H1 (cell line): ENCODE measurements at regions not wholly inside any gene's neighbourhood (a gene's known extent, or its start where the extent isn't known, plus 50 kb on each side); places are given as distances from the start of the nearest gene placed in this dataset.
"Not testable (repeated sequence)": the region's sequence is repeated elsewhere in the genome, so short reads cannot be mapped to it uniquely, and the experiment has no call there.

Source experiments
- CTCF ChIA-PET: fragments of 300-600 bp; sonication (Branson Sonifier 250); formaldehyde crosslinking; loops from one replicate; lab custom pipeline; 2021; ENCODE audit not compliant: partially characterized antibody; lab: Charles Lee
- POLR2A ChIA-PET: fragments of 300-600 bp; sonication (Branson Sonifier 250); formaldehyde crosslinking; loops from one replicate; lab custom pipeline; 2021; ENCODE audit warnings: inconsistent platforms; ENCODE audit not compliant: partially characterized antibody; lab: Charles Lee
- DNase-seq, 2 experiments: peaks; one replicate each; pipeline versions ENCODE4 v3.0.0 to v3.0.0-alpha.2; 2010 to 2022; ENCODE audit warnings: low spot score in 2 of 2, low read depth in 1 of 2, mixed read lengths in 1 of 2
- FAIRE-seq: peaks from 2 replicates; lab custom pipeline; 2011; peaks lifted over from hg19 to GRCh38; lab: Jason Lieb, UNC
- H2AFZ ChIP-seq: 2 replicates; pipeline ENCODE4 v1.8.1; 2012; ENCODE audit warnings: low read length, inconsistent platforms
- H2AK5ac ChIP-seq: 2 replicates; pipeline ENCODE4 v1.6.1; 2013; ENCODE audit warnings: low read depth, low read length
- H2BK120ac ChIP-seq: replicated peaks from 2 replicates; pipeline ENCODE3; 2013; ENCODE audit warnings: low read depth, low read length, inconsistent platforms
- H2BK12ac ChIP-seq: 2 replicates; pipeline ENCODE4 v1.6.1; 2013; ENCODE audit warnings: low read depth, low read length
- H2BK15ac ChIP-seq: 2 replicates; pipeline ENCODE4 v1.6.1; 2013; ENCODE audit warnings: low read length
- H2BK20ac ChIP-seq: 2 replicates; pipeline ENCODE4 v1.6.1; 2013; ENCODE audit warnings: low read length
- H2BK5ac ChIP-seq: 2 replicates; pipeline ENCODE4 v1.6.1; 2013; ENCODE audit warnings: low read depth, low read length
- H3K14ac ChIP-seq: 2 replicates; pipeline ENCODE4 v1.6.1; 2013; ENCODE audit warnings: inconsistent platforms; ENCODE audit not compliant: insufficient read length
- H3K18ac ChIP-seq: 2 replicates; pipeline ENCODE4 v1.6.1; 2013; ENCODE audit warnings: low read length; ENCODE audit errors: extremely low read depth
- H3K23ac ChIP-seq: 2 replicates; pipeline ENCODE4 v1.6.1; 2013; ENCODE audit warnings: inconsistent platforms; ENCODE audit not compliant: insufficient read length
- H3K23me2 ChIP-seq: 2 replicates; pipeline ENCODE4 v1.6.1; 2013; ENCODE audit warnings: low read depth, low read length
- H3K27ac ChIP-seq: 2 replicates; pipeline ENCODE4 v1.6.1; 2011; ENCODE audit warnings: low read depth, low read length, inconsistent platforms
- H3K27me3 ChIP-seq, 4 experiments: replicated peaks in 1 of 4; 1 replicate in 1 of 4; 2 replicates in 3 of 4; pipeline versions ENCODE4 v1.6.1 to v1.8.1; 2011 to 2013; ENCODE audit warnings: low read length in 3 of 4, mild to moderate bottlenecking in 3 of 4, inconsistent platforms in 2 of 4, mixed read lengths in 2 of 4, moderate library complexity in 1 of 4; ENCODE audit not compliant: control insufficient read depth in 3 of 4, insufficient read depth in 3 of 4; ENCODE audit errors: extremely low read depth in 1 of 4
- H3K36me3 ChIP-seq, 4 experiments: 2 replicates each; pipeline versions ENCODE4 v1.6.1 to v1.8.1; 2011 to 2013; ENCODE audit warnings: mild to moderate bottlenecking in 4 of 4, low read length in 3 of 4, moderate library complexity in 2 of 4, control low read depth in 1 of 4, inconsistent platforms in 1 of 4; ENCODE audit not compliant: insufficient read depth in 4 of 4, control insufficient read depth in 2 of 4
- H3K4ac ChIP-seq: replicated peaks from 2 replicates; pipeline ENCODE3; 2013; ENCODE audit warnings: low read length, low read depth, mixed read lengths, inconsistent platforms; ENCODE audit not compliant: insufficient read length
- H3K4me1 ChIP-seq, 4 experiments: replicated peaks in 1 of 4; 1 replicate in 1 of 4; 2 replicates in 3 of 4; pipeline versions ENCODE4 v1.6.1 to v1.8.1; 2011 to 2013; ENCODE audit warnings: low read length in 3 of 4, inconsistent platforms in 2 of 4, mixed read lengths in 1 of 4; ENCODE audit not compliant: insufficient read depth in 4 of 4, control insufficient read depth in 3 of 4
- H3K4me2 ChIP-seq, 2 experiments: 2 replicates each; pipeline versions ENCODE4 v1.6.1 to v1.8.1; 2011 to 2013; ENCODE audit warnings: low read depth in 2 of 2, low read length in 2 of 2, control low read depth in 1 of 2, inconsistent platforms in 1 of 2, mild to moderate bottlenecking in 1 of 2; ENCODE audit not compliant: insufficient read depth in 1 of 2
- H3K4me3 ChIP-seq, 4 experiments: fragments of 200-600, 300-600 bp in 1 of 4; sonication (generic), shearing (Covaris generic), sonication (Bioruptor Twin) in 1 of 4; 2 replicates each; pipeline versions ENCODE4 v1.5.1 to v1.8.1; 2011 to 2016; ENCODE audit warnings: low read length in 4 of 4, low read depth in 3 of 4, control low read depth in 2 of 4, inconsistent platforms in 2 of 4, mild to moderate bottlenecking in 2 of 4, mixed read lengths in 1 of 4, moderate library complexity in 1 of 4; ENCODE audit not compliant: insufficient read depth in 2 of 4; ENCODE audit errors: extremely low read depth in 1 of 4
- H3K56ac ChIP-seq: replicated peaks from 2 replicates; pipeline ENCODE3; 2013; ENCODE audit warnings: low read depth, mild to moderate bottlenecking, mixed read lengths, low read length, inconsistent platforms; ENCODE audit not compliant: insufficient read length
- H3K79me1 ChIP-seq: 2 replicates; pipeline ENCODE4 v1.6.1; 2013; ENCODE audit warnings: low read depth, low read length, control low read depth
- H3K79me2 ChIP-seq, 2 experiments: 2 replicates each; pipeline versions ENCODE4 v1.6.1 to v1.8.1; 2012 to 2013; ENCODE audit warnings: low read length in 2 of 2, mild to moderate bottlenecking in 2 of 2, inconsistent platforms in 1 of 2; ENCODE audit not compliant: insufficient read depth in 2 of 2, control insufficient read depth in 1 of 2
- H3K9ac ChIP-seq, 4 experiments: replicated peaks in 1 of 4; 1 replicate in 1 of 4; 2 replicates in 3 of 4; pipeline versions ENCODE4 v1.6.1 to v1.8.1; 2011 to 2013; ENCODE audit warnings: low read depth in 3 of 4, low read length in 3 of 4, control low read depth in 2 of 4, mild to moderate bottlenecking in 2 of 4, moderate library complexity in 2 of 4, inconsistent platforms in 1 of 4; ENCODE audit errors: extremely low read depth in 1 of 4
- H3K9me3 ChIP-seq, 2 experiments: 2 replicates each; pipeline versions ENCODE4 v1.6.1 to v1.8.1; 2012 to 2013; ENCODE audit warnings: mild to moderate bottlenecking in 2 of 2, moderate library complexity in 2 of 2, control low read depth in 1 of 2, inconsistent platforms in 1 of 2, low read depth in 1 of 2, low read length in 1 of 2, mixed read lengths in 1 of 2; ENCODE audit not compliant: insufficient read depth in 2 of 2
- H4K20me1 ChIP-seq, 2 experiments: replicated peaks in 1 of 2; 2 replicates each; pipeline versions ENCODE3 to v1.8.1; 2011 to 2013; ENCODE audit warnings: inconsistent platforms in 2 of 2, low read length in 2 of 2, mild to moderate bottlenecking in 1 of 2; ENCODE audit not compliant: insufficient read depth in 2 of 2, control insufficient read depth in 1 of 2
- H4K5ac ChIP-seq: 2 replicates; pipeline ENCODE4 v1.6.1; 2013; ENCODE audit warnings: low read length, low read depth, mixed read lengths, inconsistent platforms; ENCODE audit not compliant: insufficient read length
- H4K8ac ChIP-seq: 2 replicates; pipeline ENCODE4 v1.8.0; 2013; ENCODE audit warnings: mild to moderate bottlenecking, moderate library complexity, low read length, inconsistent platforms; ENCODE audit not compliant: insufficient read depth; ENCODE audit errors: extremely low read depth
- H4K91ac ChIP-seq: replicated peaks from 2 replicates; pipeline ENCODE3; 2013; ENCODE audit warnings: low read length, mixed read lengths, inconsistent platforms; ENCODE audit not compliant: insufficient read length
- WGBS, 2 experiments: shearing (Covaris generic) in 1 of 2; methylation state at CpG; one replicate each; pipeline versions ENCODE4 v1.1.6 to v1.1.7; 2013 to 2015; ENCODE audit warnings: low lambda C conversion rate in 2 of 2, mixed read lengths in 2 of 2, inconsistent platforms in 1 of 2, low coverage in 1 of 2, missing lambda C conversion rate in 1 of 2; ENCODE audit not compliant: insufficient replicate concordance in 2 of 2, insufficient coverage in 1 of 2, insufficient read length in 1 of 2; ENCODE audit errors: extremely low coverage in 1 of 2, missing lambda C conversion rate in 1 of 2; 5-methylcytosine and 5-hydroxymethylcytosine counted together

- H4K20me1 ChIP-seq, FAIRE-seq, H2BK20ac ChIP-seq, H3K18ac ChIP-seq, H2BK5ac ChIP-seq, H3K4me2 ChIP-seq, H4K5ac ChIP-seq, H2BK12ac ChIP-seq, H2BK120ac ChIP-seq, H3K23me2 ChIP-seq, H4K91ac ChIP-seq, H3K9ac ChIP-seq, H3K4ac ChIP-seq, H2BK15ac ChIP-seq, H3K23ac ChIP-seq, H3K27me3 ChIP-seq, H3K79me2 ChIP-seq, CTCF ChIA-PET, H3K14ac ChIP-seq, DNase-seq, H3K56ac ChIP-seq, H3K4me3 ChIP-seq, H3K9me3 ChIP-seq, H2AK5ac ChIP-seq, H2AFZ ChIP-seq, H3K4me1 ChIP-seq, H3K27ac ChIP-seq, H3K79me1 ChIP-seq, POLR2A ChIA-PET, H3K36me3 ChIP-seq, H4K8ac ChIP-seq: not testable (repeated sequence)
- WGBS, 2 experiments, result 100% methylated on average over 1 of the region's 1 CpG; no CpG with 5 or more reads in 1 of the 2 experiments
Observed at GRCh38 chr9:39474499-39474898, 119.0 kb downstream of the SPATA31A1 start.

GRCh38 chr9:39483073-39483472 lies 127.6 kb downstream of the SPATA31A1 start:
- H3K4me1 ChIP-seq, H3K27ac ChIP-seq, H3K79me2 ChIP-seq, H3K23ac ChIP-seq, H4K8ac ChIP-seq, H4K5ac ChIP-seq, H2AFZ ChIP-seq, H3K56ac ChIP-seq, DNase-seq, H3K36me3 ChIP-seq, CTCF ChIA-PET, H3K14ac ChIP-seq, FAIRE-seq, H2BK120ac ChIP-seq, H2AK5ac ChIP-seq, H3K23me2 ChIP-seq, H2BK12ac ChIP-seq, H2BK20ac ChIP-seq, H4K20me1 ChIP-seq, H3K27me3 ChIP-seq, H2BK5ac ChIP-seq, POLR2A ChIA-PET, H2BK15ac ChIP-seq, H3K9ac ChIP-seq, H3K4ac ChIP-seq, H3K9me3 ChIP-seq, H3K4me3 ChIP-seq, H4K91ac ChIP-seq, H3K79me1 ChIP-seq, H3K18ac ChIP-seq, H3K4me2 ChIP-seq: not testable (repeated sequence)
- 73% methylated on average over 3 of the region's 4 CpGs; no CpG with 5 or more reads in 1 of the 2 experiments for WGBS, 2 experiments
